Mesothelial cell of epicardium (in vitro differentiated cells): ENCODE measurements at regions not wholly inside any gene's neighbourhood (a gene's known extent, or its start where the extent isn't known, plus 50 kb on each side); places are given as distances from the start of the nearest gene placed in this dataset.

Experiments
- DNase-seq, 2 experiments: peaks; one replicate each; pipeline ENCODE4 v3.0.0; 2021; ENCODE audit warnings: low spot score in 2 of 2; ENCODE audit not compliant: unreplicated experiment in 2 of 2
- H3K27ac Mint-ChIP-seq: 2 replicates; pipeline ENCODE4 v1.8.0; 2021; ENCODE audit warnings: mixed read lengths
- H3K27me3 Mint-ChIP-seq: 2 replicates; pipeline ENCODE4 v1.8.0; 2021; ENCODE audit warnings: low read depth, mixed read lengths
- H3K36me3 Mint-ChIP-seq: 2 replicates; pipeline ENCODE4 v1.8.0; 2021; ENCODE audit warnings: mixed read lengths
- H3K4me1 Mint-ChIP-seq: 2 replicates; pipeline ENCODE4 v1.8.0; 2021; ENCODE audit warnings: mixed read lengths
- H3K4me3 Mint-ChIP-seq: 2 replicates; pipeline ENCODE4 v1.8.0; 2021; ENCODE audit warnings: mild to moderate bottlenecking, moderate library complexity, mixed read lengths
- H3K9me3 Mint-ChIP-seq: 2 replicates; pipeline ENCODE4 v1.8.0; 2021; ENCODE audit warnings: mixed read lengths
- CTCF ChIP-seq: fragments of 200-600 bp; sonication (generic); IDR thresholded peaks from one replicate; pipeline ENCODE4 v1.5.0; 2021; ENCODE audit warnings: antibody characterized with exemption; ENCODE audit not compliant: unreplicated experiment

GRCh38 chrX:39736216-39737211, 361.2 kb downstream of the BCOR start:
- DNase-seq, result no peak
- TF ChIP-seq CTCF, result no peak
- Mint-ChIP-seq H3K4me3 (no peak overlapping the region), H3K36me3 (no peaks in the 10 kb centered on the region), H3K27me3 (peaks cover 1% of the 10 kb centered on the region), H3K9me3 (peaks cover 6% of the 10 kb centered on the region), H3K4me1 (peaks cover 8% of the 10 kb centered on the region), H3K27ac (no peak overlapping the region)

- Mint-ChIP-seq H3K4me1 (peaks cover 4% of the 10 kb centered on the region), H3K27ac (no peak overlapping the region), H3K27me3 (no peaks in the 10 kb centered on the region), H3K9me3 (peaks cover 15% of the 10 kb centered on the region), H3K4me3 (no peak overlapping the region), H3K36me3 (no peaks in the 10 kb centered on the region)
- no peak for TF ChIP-seq CTCF
- no peak for DNase-seq
Observed at GRCh38 chrX:39739585-39739984, 358.2 kb downstream of the BCOR start.

GRCh38 chrX:39740078-39740477, 357.7 kb downstream of the BCOR start:
- no peak overlapping the region for H3K27ac Mint-ChIP-seq
- no peak overlapping the region for H3K4me3 Mint-ChIP-seq
- peaks cover 15% of the 10 kb centered on the region for H3K9me3 Mint-ChIP-seq
- no peaks in the 10 kb centered on the region for H3K27me3 Mint-ChIP-seq
- no peaks in the 10 kb centered on the region for H3K36me3 Mint-ChIP-seq
- TF ChIP-seq CTCF, result no peak
- H3K4me1 Mint-ChIP-seq, result peaks cover 4% of the 10 kb centered on the region
- no peak for DNase-seq

GRCh38 chrX:39741904-39742303, 355.9 kb downstream of the BCOR start:
- peaks cover 15% of the 10 kb centered on the region for H3K9me3 Mint-ChIP-seq
- no peaks in the 10 kb centered on the region for H3K4me1 Mint-ChIP-seq
- H3K27ac Mint-ChIP-seq, result no peak overlapping the region
- no peaks in the 10 kb centered on the region for H3K27me3 Mint-ChIP-seq
- H3K36me3 Mint-ChIP-seq, result no peaks in the 10 kb centered on the region
- no peak for TF ChIP-seq CTCF
- no peak overlapping the region for H3K4me3 Mint-ChIP-seq
- DNase-seq, result no peak

GRCh38 chrX:39745818-39746217, 351.9 kb downstream of the BCOR start:
- DNase-seq, result no peak
- Mint-ChIP-seq H3K36me3 (no peaks in the 10 kb centered on the region), H3K27ac (no peak overlapping the region), H3K27me3 (no peaks in the 10 kb centered on the region), H3K9me3 (peaks cover 9% of the 10 kb centered on the region), H3K4me3 (no peak overlapping the region), H3K4me1 (no peaks in the 10 kb centered on the region)
- no peak for TF ChIP-seq CTCF
